ENCODE measurements at regions not wholly inside any gene's neighbourhood (a gene's known extent, or its start where the extent isn't known, plus 50 kb on each side); places are given as distances from the start of the nearest gene placed in this dataset.

- FAIRE-seq: no peak
Measured at GRCh38 chr12:97989366-97989940, 525.9 kb upstream of the TMPO start.

DNA sequence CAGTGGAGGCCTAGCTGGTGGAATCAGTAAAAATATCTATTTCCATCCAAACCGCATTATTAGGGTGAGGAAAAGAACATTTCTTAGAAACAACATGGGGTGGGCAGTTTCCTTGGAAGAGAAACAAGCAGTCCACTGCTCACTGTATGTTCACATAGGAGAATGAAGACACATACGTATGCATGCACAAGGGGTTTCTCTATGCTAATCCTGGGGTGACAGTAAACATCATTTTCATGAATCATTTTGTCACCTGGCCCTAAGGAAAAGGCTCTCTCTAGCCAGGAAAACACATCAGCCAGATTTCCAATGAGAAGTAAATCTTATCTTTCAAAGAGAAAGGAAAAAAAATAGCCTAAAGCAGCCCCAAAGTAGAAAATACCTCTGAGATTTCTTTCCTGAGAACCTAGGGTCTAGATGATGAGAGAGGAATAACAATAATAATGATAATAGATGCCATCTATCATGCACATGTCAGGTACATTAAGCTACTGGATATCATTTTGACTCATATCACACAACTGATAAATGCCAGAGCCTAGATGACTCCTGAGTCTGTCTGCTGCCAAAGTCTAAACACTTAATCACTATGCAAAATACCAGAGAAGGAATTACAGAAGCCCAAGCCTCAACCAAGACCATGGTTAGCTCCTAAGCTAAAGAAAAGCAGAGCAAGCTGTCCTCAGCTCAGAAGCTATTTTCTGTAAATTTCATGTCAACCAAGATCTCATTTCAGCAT, 520.5 kb upstream of the TMPO start:
- FAIRE-seq: no peak

- no peak for FAIRE-seq
Measured at GRCh38 chr12:97995559-97995958, 519.8 kb upstream of the TMPO start.

- no peak for FAIRE-seq
Measured at GRCh38 chr12:98001430-98001829, 514.0 kb upstream of the TMPO start.

- no peak for FAIRE-seq
Measured at GRCh38 chr12:98002887-98003493, 512.4 kb upstream of the TMPO start.

- no peak for FAIRE-seq
Measured at GRCh38 chr12:98007963-98008362, 507.4 kb upstream of the TMPO start.

DNA sequence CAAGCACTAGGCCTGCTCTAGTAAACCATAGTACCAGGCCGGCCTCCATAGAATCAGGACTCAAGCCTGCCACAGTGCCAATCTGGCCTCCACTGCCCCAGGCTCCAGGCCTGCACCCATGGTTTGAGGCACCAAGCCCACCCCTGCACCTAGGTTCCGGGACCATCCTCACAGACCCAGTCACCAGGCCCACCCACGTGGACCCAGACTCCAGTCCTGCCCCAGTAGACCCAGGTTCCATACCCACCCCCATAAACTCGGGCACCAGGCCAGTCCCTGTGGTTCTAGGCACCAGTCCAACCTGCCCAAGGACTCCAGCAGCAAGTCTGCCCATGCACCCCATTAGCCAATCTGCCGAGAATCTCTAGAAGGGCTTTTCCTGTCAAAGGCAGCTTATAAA, 501.8 kb upstream of the TMPO start:
- FAIRE-seq: no peak

- no peak for FAIRE-seq
Measured at GRCh38 chr12:98018836-98019235, 496.6 kb upstream of the TMPO start.

DNA sequence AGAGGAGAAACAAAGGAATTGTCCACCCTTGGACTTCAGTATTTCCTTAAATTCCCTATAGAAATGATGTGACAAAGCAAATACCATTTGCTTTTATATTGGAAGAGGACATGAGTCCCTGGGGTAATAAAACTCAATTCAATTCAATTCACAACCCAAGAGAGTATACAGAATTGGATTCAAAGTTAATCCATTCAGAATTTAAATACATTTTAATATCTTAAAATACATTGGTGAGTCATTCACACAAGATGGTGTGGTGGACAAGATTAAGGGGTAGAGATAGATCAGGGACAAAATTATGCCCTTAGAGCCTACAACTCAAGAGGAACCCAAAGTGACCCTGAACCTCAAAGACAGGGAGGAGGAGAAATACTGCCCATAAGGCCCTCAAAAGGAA, 495.0 kb upstream of the TMPO start:
- no peak for FAIRE-seq

DNA sequence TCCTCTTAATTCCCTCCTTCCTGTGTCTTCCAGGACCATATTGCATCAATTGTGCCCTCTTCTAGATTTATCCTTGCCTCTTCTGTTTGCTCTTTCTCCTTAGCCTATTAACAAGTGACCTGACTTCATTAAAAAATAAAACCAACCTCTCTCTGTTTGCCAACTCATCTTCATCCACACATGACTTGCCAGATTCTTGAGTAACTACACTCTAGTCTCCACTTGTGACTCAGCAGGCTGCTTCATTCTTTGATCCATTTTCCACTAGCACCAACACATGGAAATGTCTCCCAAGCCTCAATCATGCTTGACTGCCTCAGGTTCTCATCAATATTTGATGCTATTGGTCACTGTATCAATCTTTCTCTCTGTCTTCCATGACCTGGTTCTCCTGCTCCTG, 492.4 kb upstream of the TMPO start:
- no peak for FAIRE-seq

DNA sequence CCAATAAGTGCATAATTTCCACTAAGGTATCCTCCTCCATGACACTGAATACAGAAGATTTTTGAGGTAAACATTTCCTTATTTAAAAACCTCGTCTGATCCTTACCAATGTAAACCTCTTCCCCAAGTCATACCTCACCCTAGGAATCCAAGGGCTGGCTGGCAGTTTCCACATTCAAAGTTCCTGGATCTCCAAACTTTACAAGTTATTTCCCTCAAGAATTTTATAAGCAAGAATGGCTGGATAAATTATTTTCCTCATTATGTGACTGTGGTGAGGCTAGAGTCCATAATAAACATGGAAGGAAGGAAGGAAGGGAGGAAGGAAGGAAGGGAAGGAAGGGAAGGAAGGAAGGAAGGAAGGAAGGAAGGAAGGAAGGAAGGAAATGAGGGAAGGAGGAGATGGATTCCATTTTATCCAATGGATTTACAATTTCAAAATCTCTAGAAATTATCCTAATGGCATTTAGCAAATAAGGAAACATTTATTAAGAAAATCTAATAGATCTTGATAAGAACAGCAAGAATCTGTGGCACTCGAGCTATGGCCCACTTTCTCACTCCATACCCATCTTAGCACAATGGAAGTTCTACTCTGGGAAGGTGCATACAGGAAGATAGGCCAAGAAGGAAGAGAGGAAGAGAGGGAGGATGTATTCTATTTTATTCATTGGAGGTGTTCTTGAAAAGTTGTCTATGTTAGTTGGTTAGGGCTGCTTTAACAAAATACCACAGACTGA, 477.8 kb upstream of the TMPO start:
- no peak for FAIRE-seq

GRCh38 chr12:98042668-98043067, 472.7 kb upstream of the TMPO start:
- FAIRE-seq: no peak

- no peak for FAIRE-seq
Measured at GRCh38 chr12:98045395-98045794, 470.0 kb upstream of the TMPO start.

- no peak for FAIRE-seq
Measured at GRCh38 chr12:98048326-98048725, 467.1 kb upstream of the TMPO start.

DNA sequence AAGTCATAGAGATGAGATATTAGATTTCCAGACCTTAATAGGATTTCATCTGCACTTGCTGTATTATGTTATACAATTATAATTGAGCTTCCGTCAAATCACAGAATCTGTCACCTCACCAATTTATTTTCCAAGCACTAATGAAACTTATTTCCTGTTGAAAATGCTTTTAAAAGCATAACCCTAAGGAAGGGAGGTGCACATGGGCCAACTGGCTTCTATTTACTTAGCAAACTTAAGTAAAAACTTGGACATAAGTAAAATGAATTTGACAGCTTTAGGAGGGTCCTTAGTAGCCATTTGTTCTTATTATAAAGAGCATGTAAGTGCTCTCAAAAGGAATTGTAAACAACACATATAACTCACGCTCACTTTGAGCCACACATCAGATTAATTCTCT, 462.2 kb upstream of the TMPO start:
- FAIRE-seq: no peak

DNA sequence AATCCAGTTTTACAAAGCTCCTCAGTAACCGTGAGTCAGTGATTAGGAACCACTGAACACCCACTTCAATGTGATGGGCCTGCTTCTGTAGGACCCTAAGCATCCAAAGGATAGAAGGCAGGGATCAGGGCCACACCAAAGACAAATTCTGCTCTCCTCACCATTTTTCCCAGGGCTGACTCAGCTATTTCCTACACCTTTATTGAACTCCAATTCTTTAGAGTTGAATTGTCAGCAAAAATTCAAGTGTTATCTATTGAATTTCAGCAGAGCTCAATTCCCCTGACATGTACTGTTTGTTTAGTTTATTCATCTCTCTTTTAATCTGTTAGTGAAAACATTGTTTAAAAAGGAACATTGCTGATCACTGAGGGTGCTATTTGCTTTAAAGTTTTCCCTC, 457.7 kb upstream of the TMPO start:
- no peak for FAIRE-seq

- FAIRE-seq: no peak
Measured at GRCh38 chr12:98058213-98058612, 457.2 kb upstream of the TMPO start.

GRCh38 chr12:98058838-98059237, 456.6 kb upstream of the TMPO start:
- no peak for FAIRE-seq

GRCh38 chr12:98059659-98060343, 455.6 kb upstream of the TMPO start:
- FAIRE-seq: no peak

DNA sequence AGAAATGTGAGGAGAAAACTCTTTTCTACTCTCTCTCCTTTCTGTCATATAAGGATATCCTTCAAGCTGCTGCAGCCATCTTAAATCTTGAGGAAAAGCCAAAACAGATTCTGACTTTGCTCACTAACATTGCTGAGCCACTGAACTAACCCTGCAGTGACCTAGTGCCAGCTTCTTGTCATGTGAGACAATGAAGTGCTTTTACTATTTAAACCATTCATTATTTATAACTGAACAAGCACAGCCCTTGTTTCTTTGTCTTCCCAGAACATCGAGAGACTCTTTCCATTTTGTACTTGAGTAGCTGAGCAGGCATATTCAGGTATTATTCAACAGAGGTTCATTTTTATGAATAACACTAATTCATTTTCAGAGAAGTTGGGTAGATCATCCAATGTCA, 455.0 kb upstream of the TMPO start:
- no peak for FAIRE-seq

DNA sequence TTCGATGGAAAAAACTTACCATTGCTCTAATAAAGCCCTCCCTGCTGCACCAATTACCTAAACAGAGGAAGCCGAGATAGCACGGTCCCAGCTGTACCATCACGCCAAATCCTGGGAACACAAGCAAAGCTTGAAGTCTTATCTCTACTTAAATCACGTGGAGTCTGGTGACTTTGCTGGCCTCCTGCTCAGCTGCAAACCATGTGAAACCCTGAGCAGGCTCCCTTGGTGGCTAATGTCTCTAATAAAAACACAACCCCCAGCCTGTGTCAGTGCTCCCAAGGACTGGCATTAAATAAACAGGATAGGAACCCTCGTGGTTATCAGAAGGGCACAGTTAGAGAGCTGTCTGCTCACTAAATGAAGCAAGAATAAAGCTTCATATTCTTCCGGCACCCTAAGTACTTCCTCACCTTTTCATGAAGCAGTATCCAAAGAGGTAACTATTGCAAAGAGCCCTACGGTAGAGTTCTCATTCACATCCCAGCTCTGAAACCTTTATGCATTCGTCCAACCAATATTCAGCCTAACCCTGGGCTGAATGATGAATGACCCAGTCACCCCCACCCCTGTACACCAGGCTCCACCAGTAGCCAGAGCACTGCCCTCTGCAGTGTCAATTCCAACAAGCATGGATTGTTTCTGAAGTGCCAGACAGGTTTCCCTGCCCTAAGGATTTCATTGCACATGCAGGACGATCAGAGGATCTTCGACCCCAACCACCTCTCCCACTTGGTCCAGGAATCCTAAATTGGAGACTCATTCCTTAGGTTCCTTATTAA, 452.7 kb upstream of the TMPO start:
- no peak for FAIRE-seq

DNA sequence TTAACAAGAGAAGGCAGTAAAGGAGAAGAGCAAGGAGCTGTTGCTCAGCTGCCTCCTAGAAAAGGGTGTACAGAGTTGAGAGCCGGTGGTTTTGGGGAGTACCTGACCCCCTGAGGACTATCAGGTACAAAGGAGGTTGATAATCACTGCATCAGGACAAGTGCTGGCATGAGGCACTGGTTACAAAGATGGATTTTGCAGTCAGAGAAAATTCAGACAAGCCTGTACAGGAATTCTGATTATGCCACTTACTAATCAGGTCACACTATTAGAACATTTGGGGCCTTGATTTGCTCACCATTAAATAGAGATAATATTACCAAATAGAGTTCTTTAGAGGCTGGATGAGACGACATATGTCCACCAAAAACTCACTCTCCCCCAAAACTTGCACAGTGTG, 450.9 kb upstream of the TMPO start:
- FAIRE-seq: no peak
